ENCODE measurements at regions not wholly inside any gene's neighbourhood (a gene's known extent, or its start where the extent isn't known, plus 50 kb on each side); places are given as distances from the start of the nearest gene placed in this dataset.

DNA sequence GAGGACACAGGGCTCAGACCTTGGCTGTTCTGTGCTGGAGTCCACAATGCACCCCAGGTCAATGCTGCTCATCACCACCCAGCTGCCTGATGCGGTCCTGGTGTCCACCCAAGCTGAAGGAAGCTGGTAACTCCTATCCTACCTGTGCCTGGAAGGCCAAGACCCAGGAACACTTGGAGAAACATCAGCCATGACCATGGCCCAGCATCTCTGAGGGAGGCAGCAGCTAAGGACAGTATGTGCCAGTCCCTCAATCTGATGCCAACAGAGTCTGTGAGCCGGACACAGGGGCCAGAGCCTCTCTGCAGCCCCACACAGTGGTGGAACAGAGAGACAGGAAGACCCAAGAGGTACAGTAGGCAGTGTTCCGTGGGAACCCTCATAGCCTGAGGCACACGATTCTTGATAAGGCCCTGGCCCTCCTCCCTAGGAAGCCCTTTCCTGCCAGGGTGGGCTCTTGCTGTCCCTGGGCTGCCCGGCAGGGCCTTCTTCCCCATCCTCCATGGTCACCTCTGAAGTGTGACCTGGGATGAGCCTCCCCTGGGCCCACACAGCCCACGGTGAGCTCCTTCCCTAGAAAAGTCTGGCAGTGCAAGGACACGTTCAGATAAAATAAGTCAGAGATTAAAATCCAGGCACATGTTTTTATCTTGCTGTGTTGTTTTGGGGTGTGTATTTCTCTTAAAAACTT is 170.7 kb downstream of the THBS2 start:
- TF ChIP-seq RAD21 (IDR thresholded peaks at IDR 0.05; ENCODE audit: low read depth) (no peak), TEAD4 (IDR thresholded peaks at IDR 0.05) (no peak), MAX (IDR thresholded peaks at IDR 0.05) (no peak), YY1 (IDR thresholded peaks at IDR 0.05; ENCODE audit: low read depth) (no peak)
- TF ChIP-seq, protein P1, sequence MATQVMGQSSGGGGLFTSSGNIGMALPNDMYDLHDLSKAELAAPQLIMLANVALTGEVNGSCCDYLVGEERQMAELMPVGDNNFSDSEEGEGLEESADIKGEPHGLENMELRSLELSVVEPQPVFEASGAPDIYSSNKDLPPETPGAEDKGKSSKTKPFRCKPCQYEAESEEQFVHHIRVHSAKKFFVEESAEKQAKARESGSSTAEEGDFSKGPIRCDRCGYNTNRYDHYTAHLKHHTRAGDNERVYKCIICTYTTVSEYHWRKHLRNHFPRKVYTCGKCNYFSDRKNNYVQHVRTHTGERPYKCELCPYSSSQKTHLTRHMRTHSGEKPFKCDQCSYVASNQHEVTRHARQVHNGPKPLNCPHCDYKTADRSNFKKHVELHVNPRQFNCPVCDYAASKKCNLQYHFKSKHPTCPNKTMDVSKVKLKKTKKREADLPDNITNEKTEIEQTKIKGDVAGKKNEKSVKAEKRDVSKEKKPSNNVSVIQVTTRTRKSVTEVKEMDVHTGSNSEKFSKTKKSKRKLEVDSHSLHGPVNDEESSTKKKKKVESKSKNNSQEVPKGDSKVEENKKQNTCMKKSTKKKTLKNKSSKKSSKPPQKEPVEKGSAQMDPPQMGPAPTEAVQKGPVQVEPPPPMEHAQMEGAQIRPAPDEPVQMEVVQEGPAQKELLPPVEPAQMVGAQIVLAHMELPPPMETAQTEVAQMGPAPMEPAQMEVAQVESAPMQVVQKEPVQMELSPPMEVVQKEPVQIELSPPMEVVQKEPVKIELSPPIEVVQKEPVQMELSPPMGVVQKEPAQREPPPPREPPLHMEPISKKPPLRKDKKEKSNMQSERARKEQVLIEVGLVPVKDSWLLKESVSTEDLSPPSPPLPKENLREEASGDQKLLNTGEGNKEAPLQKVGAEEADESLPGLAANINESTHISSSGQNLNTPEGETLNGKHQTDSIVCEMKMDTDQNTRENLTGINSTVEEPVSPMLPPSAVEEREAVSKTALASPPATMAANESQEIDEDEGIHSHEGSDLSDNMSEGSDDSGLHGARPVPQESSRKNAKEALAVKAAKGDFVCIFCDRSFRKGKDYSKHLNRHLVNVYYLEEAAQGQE (IDR thresholded peaks at IDR 0.05; ENCODE audit: low read depth): no peak
